HL-60 (cell line): ENCODE measurements at regions not wholly inside any gene's neighbourhood (a gene's known extent, or its start where the extent isn't known, plus 50 kb on each side); places are given as distances from the start of the nearest gene placed in this dataset.
A peak's percentile ranks its signal among the peaks of the same experiment; 100 is the strongest.

ENCODE experiments used
- DNase-seq, 2 experiments: peaks; one replicate each; pipeline ENCODE4 v3.0.0-alpha.2; 2010 to 2020; ENCODE audit warnings: low read depth in 1 of 2, low spot score in 1 of 2
- H3K27ac ChIP-seq: fragments of 250-450 bp; sonication (Bioruptor Pico); replicated peaks from 2 replicates; pipeline ENCODE4 v1.5.1; 2020; ENCODE audit warnings: mild to moderate bottlenecking, moderate library complexity
- H3K27me3 ChIP-seq: fragments of 250-450 bp; sonication (Bioruptor Pico); 2 replicates; pipeline ENCODE4 v1.5.1; 2021; ENCODE audit warnings: mild to moderate bottlenecking, moderate library complexity; ENCODE audit not compliant: insufficient read depth, poor library complexity, severe bottlenecking
- H3K4me3 ChIP-seq: replicated peaks from 2 replicates; pipeline ENCODE4 v1.5.1; 2011; ENCODE audit warnings: mild to moderate bottlenecking, control low read depth, low read length; ENCODE audit not compliant: insufficient read depth
- CTCF ChIP-seq: IDR thresholded peaks from one replicate; pipeline ENCODE4 v1.5.1; 2011; ENCODE audit warnings: low read length, control low read depth, inconsistent platforms; ENCODE audit not compliant: insufficient read depth
- GABPA ChIP-seq: IDR thresholded peaks from 2 replicates; pipeline ENCODE4 v1.6.1; 2012; ENCODE audit warnings: low read depth
- POLR2AphosphoS5 ChIP-seq: IDR thresholded peaks from 2 replicates; pipeline ENCODE4 v1.6.1; 2012; ENCODE audit warnings: low read depth
- REST ChIP-seq: IDR thresholded peaks from 2 replicates; pipeline ENCODE4 v1.6.1; 2012; ENCODE audit warnings: low read depth; ENCODE audit not compliant: insufficient replicate concordance
- SPI1 ChIP-seq: IDR thresholded peaks from 2 replicates; pipeline ENCODE4 v1.6.1; 2012; ENCODE audit warnings: low read depth, mild to moderate bottlenecking, borderline replicate concordance

DNA sequence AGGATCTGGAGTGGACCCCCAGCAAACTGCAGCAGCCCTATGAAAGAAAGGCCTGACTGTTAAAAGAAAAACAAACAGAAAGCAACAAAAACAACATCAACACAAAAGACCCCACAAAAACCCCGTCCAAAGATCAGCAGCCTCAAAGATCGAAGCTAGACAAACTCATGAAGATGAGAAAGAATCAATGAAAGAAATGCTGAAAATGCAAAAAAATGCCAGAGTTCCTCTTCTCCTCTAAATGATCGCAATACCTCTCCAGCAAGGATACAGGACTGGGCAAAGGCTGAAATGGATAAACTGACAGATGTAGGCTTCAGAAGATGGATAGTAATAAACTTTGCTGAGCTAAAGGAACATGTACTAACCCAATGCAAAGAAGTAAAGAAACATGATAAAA lies 526.3 kb upstream of the DAB2 start:
- Histone ChIP-seq H3K27me3 (no peaks in the 10 kb centered on the region), H3K4me3 (no peak overlapping the region)
- TF ChIP-seq CTCF (no peak), GABPA (no peak), SPI1 (no peak), POLR2AphosphoS5 (no peak), REST (no peak)

GRCh38 chr5:39948867-39949468 lies 524.2 kb upstream of the DAB2 start:
- Histone ChIP-seq H3K27me3 (no peaks in the 10 kb centered on the region), H3K27ac (peak overlapping the region; percentile 82), H3K4me3 (no peak overlapping the region)
- no peak for TF ChIP-seq REST
- TF ChIP-seq SPI1, result no peak
- no peak for TF ChIP-seq GABPA
- peak; percentile 31 for TF ChIP-seq CTCF
- peak; percentile 28 to 77 for DNase-seq

More for the DNA sequence above, 526.3 kb upstream of the DAB2 start:
- no peak for DNase-seq
- no peak overlapping the region for H3K27ac ChIP-seq

GRCh38 chr5:39948341-39948740 lies 523.6 kb upstream of the DAB2 start:
- peak; percentile 21 to 63 for DNase-seq
- TF ChIP-seq REST (no peak), CTCF (no peak), POLR2AphosphoS5 (no peak), SPI1 (no peak), GABPA (no peak)
- peak overlapping the region; percentile 82 for H3K27ac ChIP-seq

More at GRCh38 chr5:39948341-39948740, 523.6 kb upstream of the DAB2 start:
- Histone ChIP-seq H3K27me3 (no peaks in the 10 kb centered on the region), H3K4me3 (no peak overlapping the region)
